ENCODE measurements at regions not wholly inside any gene's neighbourhood (a gene's known extent, or its start where the extent isn't known, plus 50 kb on each side); places are given as distances from the start of the nearest gene placed in this dataset.
A peak's percentile ranks its signal among the peaks of the same experiment; 100 is the strongest.

DNA sequence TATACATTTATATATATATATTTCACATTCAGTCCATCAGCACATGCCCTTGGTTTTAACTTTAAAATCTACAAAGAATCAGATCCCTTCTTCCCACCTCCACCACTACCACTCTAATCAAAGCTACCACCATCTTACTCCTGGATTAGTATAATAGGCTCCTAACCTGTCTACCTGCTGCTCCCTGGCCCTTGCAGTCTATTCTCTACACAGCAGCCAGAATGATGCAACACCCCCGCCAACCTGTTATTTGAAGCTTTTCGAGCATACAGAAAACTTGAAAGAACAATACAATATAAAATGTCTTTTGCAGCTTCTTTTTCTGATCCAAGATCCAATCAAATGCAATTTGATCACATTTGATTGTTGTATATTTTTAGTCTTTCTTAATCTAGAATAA is 165.9 kb upstream of the HMGA2 start:
- no peak overlapping the region for H3K27ac ChIP-seq (ENCODE audit: low read depth in 1 of 2, low read length in 1 of 2)
- DNase-seq (ENCODE audit: low read depth in 6 of 9, low spot score in 9 of 9), result no peak
- H3K9me3 ChIP-seq (ENCODE audit: control insufficient read depth in 2 of 2, insufficient read depth in 1 of 2, low read length in 1 of 2), result no peaks in the 10 kb centered on the region
- H3K4me3 ChIP-seq (ENCODE audit: low read length in 2 of 2), result no peak overlapping the region
- H3K4me1 ChIP-seq (ENCODE audit: control insufficient read depth in 2 of 2, insufficient read depth in 2 of 2, low read length in 2 of 2), result no peaks in the 10 kb centered on the region
- H3K27me3 ChIP-seq (ENCODE audit: control insufficient read depth in 2 of 2, insufficient read depth in 1 of 2, low read length in 1 of 2), result no peaks in the 10 kb centered on the region
- H3K36me3 ChIP-seq (ENCODE audit: control insufficient read depth in 2 of 2, insufficient read depth in 2 of 2, low read length in 1 of 2), result no peaks in the 10 kb centered on the region
- 88% methylated on average over 2 of the region's 2 CpGs for WGBS

DNA sequence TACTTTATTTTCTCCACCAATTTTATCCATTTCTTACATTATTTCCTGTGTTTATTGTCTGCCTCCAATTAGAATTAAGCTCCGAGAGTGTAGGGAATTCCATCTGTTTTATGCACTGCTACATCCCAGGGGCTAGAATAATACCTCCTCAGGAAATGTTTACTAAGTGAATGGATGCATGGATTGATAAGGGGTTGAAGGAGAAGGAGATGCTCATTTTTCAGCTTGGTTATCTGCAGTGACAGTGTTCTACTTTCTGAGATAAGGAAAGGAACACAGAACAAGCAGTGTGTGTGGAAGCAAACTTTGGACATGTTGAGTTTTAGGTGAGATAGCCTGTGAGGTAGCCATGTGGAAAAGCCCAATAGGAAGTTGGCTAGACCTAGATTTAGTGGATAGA is 164.6 kb upstream of the HMGA2 start:
- Histone ChIP-seq H3K27ac (ENCODE audit: low read depth in 1 of 2, low read length in 1 of 2) (no peak overlapping the region), H3K4me1 (ENCODE audit: control insufficient read depth in 2 of 2, insufficient read depth in 2 of 2, low read length in 2 of 2) (no peaks in the 10 kb centered on the region), H3K9me3 (ENCODE audit: control insufficient read depth in 2 of 2, insufficient read depth in 1 of 2, low read length in 1 of 2) (no peaks in the 10 kb centered on the region), H3K4me3 (ENCODE audit: low read length in 2 of 2) (no peak overlapping the region), H3K27me3 (ENCODE audit: control insufficient read depth in 2 of 2, insufficient read depth in 1 of 2, low read length in 1 of 2) (no peaks in the 10 kb centered on the region), H3K36me3 (ENCODE audit: control insufficient read depth in 2 of 2, insufficient read depth in 2 of 2, low read length in 1 of 2) (no peaks in the 10 kb centered on the region)
- WGBS, result 95% methylated on average over 1 of the region's 1 CpG
- DNase-seq (ENCODE audit: low read depth in 6 of 9, low spot score in 9 of 9), result no peak

DNA sequence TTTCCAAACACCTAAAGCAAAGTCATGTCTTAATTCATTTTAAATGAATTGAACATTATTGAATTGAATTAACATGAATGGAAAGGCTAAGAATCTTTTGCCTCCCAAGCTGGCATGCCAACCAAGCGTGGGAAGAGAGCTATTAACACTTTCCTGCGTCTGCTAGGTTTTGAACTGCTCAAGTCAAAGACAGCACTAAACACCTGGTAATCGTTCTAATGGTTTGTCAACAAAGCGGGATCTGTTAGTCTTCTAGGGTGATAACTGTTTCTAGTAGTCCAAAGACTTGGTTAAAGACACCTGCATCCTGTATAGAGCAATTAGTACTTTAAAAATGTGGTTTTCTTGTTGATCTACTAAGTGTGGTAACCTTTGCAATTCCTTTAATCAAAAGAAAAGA is 164.2 kb upstream of the HMGA2 start:
- no peaks in the 10 kb centered on the region for H3K36me3 ChIP-seq (ENCODE audit: control insufficient read depth in 2 of 2, insufficient read depth in 2 of 2, low read length in 1 of 2)
- no peaks in the 10 kb centered on the region for H3K27me3 ChIP-seq (ENCODE audit: control insufficient read depth in 2 of 2, insufficient read depth in 1 of 2, low read length in 1 of 2)
- no peak overlapping the region for H3K4me3 ChIP-seq (ENCODE audit: low read length in 2 of 2)
- WGBS, result 66% methylated on average over 4 of the region's 4 CpGs
- DNase-seq (ENCODE audit: low read depth in 6 of 9, low spot score in 9 of 9), result peak in 1 of 9 donors; percentile 10
- H3K4me1 ChIP-seq (ENCODE audit: control insufficient read depth in 2 of 2, insufficient read depth in 2 of 2, low read length in 2 of 2), result no peaks in the 10 kb centered on the region
- H3K27ac ChIP-seq (ENCODE audit: low read depth in 1 of 2, low read length in 1 of 2), result no peak overlapping the region
- H3K9me3 ChIP-seq (ENCODE audit: control insufficient read depth in 2 of 2, insufficient read depth in 1 of 2, low read length in 1 of 2), result no peaks in the 10 kb centered on the region

DNA sequence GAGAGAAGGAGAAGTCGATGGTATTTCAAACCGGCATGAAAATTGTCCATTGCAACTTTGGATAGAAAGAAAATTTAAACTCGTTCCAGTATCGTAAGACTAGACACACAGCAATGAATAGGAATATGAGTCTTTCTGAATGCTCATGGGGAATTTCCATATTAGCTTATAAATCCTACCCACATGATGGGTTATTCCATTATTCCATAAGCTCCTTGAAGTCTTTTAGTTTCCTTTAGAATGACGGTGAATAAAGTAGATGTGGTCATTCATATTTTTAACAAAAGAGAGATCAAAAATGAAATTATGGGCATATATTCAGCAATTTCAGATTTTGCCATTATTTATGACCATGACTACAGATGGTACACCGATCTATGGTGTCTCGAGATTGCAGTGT is 163.4 kb upstream of the HMGA2 start:
- WGBS, result 99% methylated on average over 7 of the region's 7 CpGs
- DNase-seq (ENCODE audit: low read depth in 6 of 9, low spot score in 9 of 9), result no peak

DNA sequence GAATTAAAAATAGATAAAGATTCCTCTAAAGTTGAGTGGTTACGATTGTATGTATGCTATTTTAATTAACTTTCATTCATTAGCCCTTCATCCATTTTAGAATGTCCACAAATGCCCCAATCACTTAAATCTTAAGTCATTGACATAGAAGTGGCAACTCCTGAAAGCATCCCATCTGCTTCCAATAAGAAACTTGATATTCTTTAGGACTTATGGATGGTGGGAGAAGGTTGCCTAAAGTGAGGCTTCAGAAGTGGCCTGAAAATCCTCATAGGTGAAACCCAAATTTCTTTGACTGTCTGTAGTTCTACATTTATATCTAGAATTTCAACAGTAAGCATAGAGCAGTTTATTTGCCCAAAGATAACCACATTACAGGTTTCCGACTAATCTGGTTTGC is 161.7 kb upstream of the HMGA2 start:
- no peak overlapping the region for H3K27ac ChIP-seq (ENCODE audit: low read depth in 1 of 2, low read length in 1 of 2)
- H3K4me1 ChIP-seq (ENCODE audit: control insufficient read depth in 2 of 2, insufficient read depth in 2 of 2, low read length in 2 of 2), result no peaks in the 10 kb centered on the region
- H3K27me3 ChIP-seq (ENCODE audit: control insufficient read depth in 2 of 2, insufficient read depth in 1 of 2, low read length in 1 of 2), result no peaks in the 10 kb centered on the region
- 92% methylated on average over 2 of the region's 2 CpGs for WGBS
- no peaks in the 10 kb centered on the region for H3K36me3 ChIP-seq (ENCODE audit: control insufficient read depth in 2 of 2, insufficient read depth in 2 of 2, low read length in 1 of 2)
- H3K4me3 ChIP-seq (ENCODE audit: low read length in 2 of 2), result no peak overlapping the region
- no peaks in the 10 kb centered on the region for H3K9me3 ChIP-seq (ENCODE audit: control insufficient read depth in 2 of 2, insufficient read depth in 1 of 2, low read length in 1 of 2)
- DNase-seq (ENCODE audit: low read depth in 6 of 9, low spot score in 9 of 9), result no peak

More for the DNA sequence above, 163.4 kb upstream of the HMGA2 start:
- H3K27ac ChIP-seq (ENCODE audit: low read depth in 1 of 2, low read length in 1 of 2), result no peak overlapping the region
- no peaks in the 10 kb centered on the region for H3K36me3 ChIP-seq (ENCODE audit: control insufficient read depth in 2 of 2, insufficient read depth in 2 of 2, low read length in 1 of 2)
- H3K4me1 ChIP-seq (ENCODE audit: control insufficient read depth in 2 of 2, insufficient read depth in 2 of 2, low read length in 2 of 2), result no peaks in the 10 kb centered on the region
- no peaks in the 10 kb centered on the region for H3K27me3 ChIP-seq (ENCODE audit: control insufficient read depth in 2 of 2, insufficient read depth in 1 of 2, low read length in 1 of 2)
- H3K4me3 ChIP-seq (ENCODE audit: low read length in 2 of 2), result no peak overlapping the region
- H3K9me3 ChIP-seq (ENCODE audit: control insufficient read depth in 2 of 2, insufficient read depth in 1 of 2, low read length in 1 of 2), result no peaks in the 10 kb centered on the region

DNA sequence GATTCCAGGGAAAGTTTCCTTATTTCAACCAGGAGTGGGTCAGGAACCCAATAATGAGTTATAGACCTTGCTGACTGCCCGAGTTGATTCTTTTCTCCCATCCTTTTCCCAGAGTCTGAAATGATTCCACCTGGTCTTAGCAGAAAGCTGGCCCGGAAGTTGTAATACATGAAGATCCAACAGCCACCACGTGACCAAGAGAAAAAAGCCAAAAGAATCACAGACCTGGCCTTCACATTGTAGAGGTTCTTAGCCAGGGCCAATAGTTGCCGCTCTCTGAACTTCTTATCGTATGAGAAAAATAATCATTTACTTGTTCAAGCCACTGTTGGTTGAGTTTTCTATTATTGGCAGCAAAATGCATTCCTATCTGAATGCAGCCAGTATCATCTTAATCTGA is 161.2 kb upstream of the HMGA2 start:
- Histone ChIP-seq H3K9me3 (ENCODE audit: control insufficient read depth in 2 of 2, insufficient read depth in 1 of 2, low read length in 1 of 2) (no peaks in the 10 kb centered on the region), H3K36me3 (ENCODE audit: control insufficient read depth in 2 of 2, insufficient read depth in 2 of 2, low read length in 1 of 2) (no peaks in the 10 kb centered on the region), H3K4me1 (ENCODE audit: control insufficient read depth in 2 of 2, insufficient read depth in 2 of 2, low read length in 2 of 2) (no peaks in the 10 kb centered on the region), H3K4me3 (ENCODE audit: low read length in 2 of 2) (no peak overlapping the region), H3K27me3 (ENCODE audit: control insufficient read depth in 2 of 2, insufficient read depth in 1 of 2, low read length in 1 of 2) (no peaks in the 10 kb centered on the region), H3K27ac (ENCODE audit: low read depth in 1 of 2, low read length in 1 of 2) (no peak overlapping the region)
- no peak for DNase-seq (ENCODE audit: low read depth in 6 of 9, low spot score in 9 of 9)
- 96% methylated on average over 5 of the region's 5 CpGs for WGBS

DNA sequence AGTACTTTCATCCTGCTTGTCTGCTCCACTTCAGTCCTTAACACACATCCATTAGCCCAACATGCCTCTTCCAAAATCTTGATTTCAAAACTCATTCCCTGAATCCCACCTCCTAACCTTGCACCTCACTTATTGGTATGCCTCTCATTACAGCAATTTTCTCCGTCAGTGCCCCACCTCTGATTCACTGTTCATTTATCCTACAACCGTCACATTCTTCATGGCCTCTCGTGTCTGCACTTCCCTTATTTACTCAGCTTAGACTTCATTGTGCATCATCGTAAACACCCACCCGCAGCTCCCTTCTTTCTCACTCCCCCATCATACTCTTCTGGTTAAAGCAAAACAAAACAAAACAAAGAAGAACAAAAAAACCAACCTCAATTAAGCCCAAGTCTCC is 160.6 kb upstream of the HMGA2 start:
- no peaks in the 10 kb centered on the region for H3K4me1 ChIP-seq (ENCODE audit: control insufficient read depth in 2 of 2, insufficient read depth in 2 of 2, low read length in 2 of 2)
- 98% methylated on average over 5 of the region's 5 CpGs for WGBS
- H3K36me3 ChIP-seq (ENCODE audit: control insufficient read depth in 2 of 2, insufficient read depth in 2 of 2, low read length in 1 of 2), result no peaks in the 10 kb centered on the region
- H3K9me3 ChIP-seq (ENCODE audit: control insufficient read depth in 2 of 2, insufficient read depth in 1 of 2, low read length in 1 of 2), result no peaks in the 10 kb centered on the region
- no peak overlapping the region for H3K4me3 ChIP-seq (ENCODE audit: low read length in 2 of 2)
- no peaks in the 10 kb centered on the region for H3K27me3 ChIP-seq (ENCODE audit: control insufficient read depth in 2 of 2, insufficient read depth in 1 of 2, low read length in 1 of 2)
- no peak for DNase-seq (ENCODE audit: low read depth in 6 of 9, low spot score in 9 of 9)
- no peak overlapping the region for H3K27ac ChIP-seq (ENCODE audit: low read depth in 1 of 2, low read length in 1 of 2)

DNA sequence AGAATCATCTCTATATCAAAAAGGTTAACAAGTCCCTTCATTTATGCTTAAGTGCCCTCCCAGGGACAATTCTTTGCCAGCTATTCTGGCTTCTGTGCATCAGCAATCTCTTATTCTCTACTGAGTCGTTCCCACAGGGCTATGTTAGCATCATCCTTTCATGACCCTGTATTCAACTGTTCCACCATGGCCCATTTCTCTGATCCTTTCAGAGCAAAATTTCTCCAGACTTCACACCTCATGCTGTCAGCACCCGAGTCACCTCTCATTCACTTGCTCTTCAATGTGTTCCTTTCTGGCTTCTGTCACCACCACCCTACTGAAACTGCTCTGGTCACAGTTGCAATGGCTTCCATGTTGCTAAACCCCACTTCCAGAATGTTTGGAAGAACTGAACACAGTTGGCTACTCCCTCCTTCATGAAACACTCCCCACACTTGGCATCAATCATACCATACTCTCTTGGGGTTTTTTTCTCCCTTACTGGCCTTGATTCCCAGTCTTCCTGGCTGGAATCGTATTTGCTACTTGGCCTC is 159.5 kb upstream of the HMGA2 start:
- Histone ChIP-seq H3K9me3 (ENCODE audit: control insufficient read depth in 2 of 2, insufficient read depth in 1 of 2, low read length in 1 of 2) (no peaks in the 10 kb centered on the region), H3K4me1 (ENCODE audit: control insufficient read depth in 2 of 2, insufficient read depth in 2 of 2, low read length in 2 of 2) (no peaks in the 10 kb centered on the region), H3K27me3 (ENCODE audit: control insufficient read depth in 2 of 2, insufficient read depth in 1 of 2, low read length in 1 of 2) (no peaks in the 10 kb centered on the region), H3K4me3 (ENCODE audit: low read length in 2 of 2) (no peak overlapping the region), H3K27ac (ENCODE audit: low read depth in 1 of 2, low read length in 1 of 2) (no peak overlapping the region), H3K36me3 (ENCODE audit: control insufficient read depth in 2 of 2, insufficient read depth in 2 of 2, low read length in 1 of 2) (no peaks in the 10 kb centered on the region)
- no peak for DNase-seq (ENCODE audit: low read depth in 6 of 9, low spot score in 9 of 9)
- WGBS, result 88% methylated on average over 3 of the region's 3 CpGs

DNA sequence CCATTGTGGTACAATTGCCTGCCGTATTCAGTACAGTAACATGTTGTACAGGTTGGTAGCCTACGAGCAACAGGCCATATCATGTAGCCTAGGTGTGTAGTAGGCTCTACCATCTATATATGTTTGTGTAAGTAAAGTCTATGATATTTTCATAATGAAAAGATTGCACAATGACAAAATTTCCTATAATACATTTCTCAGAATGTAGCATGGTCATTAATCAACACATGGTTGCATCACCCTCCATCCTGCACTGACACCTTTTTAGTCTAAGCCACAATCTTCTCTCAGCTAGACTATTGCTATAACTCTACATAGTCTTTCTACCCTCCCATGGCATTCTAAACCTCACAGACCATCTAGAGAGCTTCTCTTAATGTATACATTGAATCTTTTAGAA is 158.5 kb upstream of the HMGA2 start:
- Histone ChIP-seq H3K27me3 (ENCODE audit: control insufficient read depth in 2 of 2, insufficient read depth in 1 of 2, low read length in 1 of 2) (no peaks in the 10 kb centered on the region), H3K4me1 (ENCODE audit: control insufficient read depth in 2 of 2, insufficient read depth in 2 of 2, low read length in 2 of 2) (no peaks in the 10 kb centered on the region), H3K4me3 (ENCODE audit: low read length in 2 of 2) (no peak overlapping the region), H3K27ac (ENCODE audit: low read depth in 1 of 2, low read length in 1 of 2) (no peak overlapping the region), H3K36me3 (ENCODE audit: control insufficient read depth in 2 of 2, insufficient read depth in 2 of 2, low read length in 1 of 2) (no peaks in the 10 kb centered on the region), H3K9me3 (ENCODE audit: control insufficient read depth in 2 of 2, insufficient read depth in 1 of 2, low read length in 1 of 2) (no peaks in the 10 kb centered on the region)
- WGBS, result 94% methylated on average over 2 of the region's 2 CpGs
- no peak for DNase-seq (ENCODE audit: low read depth in 6 of 9, low spot score in 9 of 9)

DNA sequence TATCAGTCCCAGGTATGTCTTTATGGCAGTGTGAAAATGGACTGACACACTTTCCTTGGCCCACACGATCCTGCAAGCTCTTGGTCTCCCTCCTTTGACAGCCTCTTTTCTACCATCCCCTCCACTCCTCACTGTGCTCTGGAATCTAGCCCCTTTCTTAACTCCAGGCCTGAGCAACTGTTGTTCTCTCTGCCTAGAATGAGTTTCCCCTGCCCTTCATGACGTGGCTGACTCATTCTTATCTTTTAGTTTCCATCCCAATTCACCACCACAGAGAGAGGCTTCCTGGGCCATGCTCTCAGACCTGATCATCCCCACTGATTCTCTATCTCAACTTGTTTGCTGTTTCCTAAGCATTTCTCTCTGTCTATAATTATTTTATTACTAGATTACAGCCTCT is 157.4 kb upstream of the HMGA2 start:
- H3K9me3 ChIP-seq (ENCODE audit: control insufficient read depth in 2 of 2, insufficient read depth in 1 of 2, low read length in 1 of 2), result no peaks in the 10 kb centered on the region
- no peak overlapping the region for H3K4me3 ChIP-seq (ENCODE audit: low read length in 2 of 2)
- WGBS, result 78% methylated on average over 2 of the region's 2 CpGs
- no peak for DNase-seq (ENCODE audit: low read depth in 6 of 9, low spot score in 9 of 9)
- H3K4me1 ChIP-seq (ENCODE audit: control insufficient read depth in 2 of 2, insufficient read depth in 2 of 2, low read length in 2 of 2), result no peaks in the 10 kb centered on the region
- no peak overlapping the region for H3K27ac ChIP-seq (ENCODE audit: low read depth in 1 of 2, low read length in 1 of 2)
- no peaks in the 10 kb centered on the region for H3K36me3 ChIP-seq (ENCODE audit: control insufficient read depth in 2 of 2, insufficient read depth in 2 of 2, low read length in 1 of 2)
- H3K27me3 ChIP-seq (ENCODE audit: control insufficient read depth in 2 of 2, insufficient read depth in 1 of 2, low read length in 1 of 2), result no peaks in the 10 kb centered on the region

Data from thymus (tissue), 11 donors.